Osteoblast (primary cell): ENCODE measurements at regions not wholly inside any gene's neighbourhood (a gene's known extent, or its start where the extent isn't known, plus 50 kb on each side); places are given as distances from the start of the nearest gene placed in this dataset.

Experiments used
- DNase-seq: peaks from one replicate; pipeline ENCODE4 v3.0.0; 2011; ENCODE audit warnings: low spot score, mixed read lengths; ENCODE audit not compliant: insufficient read length; ENCODE audit errors: missing footprints
- H2AFZ ChIP-seq: 2 replicates; pipeline ENCODE4 v1.6.0; 2011; ENCODE audit warnings: mild to moderate bottlenecking, low read length
- H3K27ac ChIP-seq: 2 replicates; pipeline ENCODE4 v1.5.1; 2011; ENCODE audit warnings: mild to moderate bottlenecking, low read depth, low read length, moderate library complexity
- H3K27me3 ChIP-seq: 2 replicates; pipeline ENCODE4 v1.6.0; 2012; ENCODE audit warnings: mild to moderate bottlenecking, control low read depth, inconsistent platforms, low read length, moderate library complexity; ENCODE audit not compliant: insufficient read depth
- H3K36me3 ChIP-seq: 2 replicates; pipeline ENCODE4 v1.5.1; 2011; ENCODE audit warnings: mild to moderate bottlenecking, low read length, control low read depth, moderate library complexity; ENCODE audit not compliant: insufficient read depth
- H3K4me1 ChIP-seq: 2 replicates; pipeline ENCODE4 v1.5.1; 2011; ENCODE audit warnings: mild to moderate bottlenecking, low read length, control low read depth, moderate library complexity; ENCODE audit not compliant: insufficient read depth
- H3K4me2 ChIP-seq: 2 replicates; pipeline ENCODE4 v1.6.0; 2011; ENCODE audit warnings: mild to moderate bottlenecking, low read length; ENCODE audit not compliant: insufficient read depth
- H3K4me3 ChIP-seq: fragments of 200-600 bp; sonication (generic); 3 replicates; pipeline ENCODE4 v1.5.1; 2012; ENCODE audit warnings: mild to moderate bottlenecking, low read length, inconsistent platforms; ENCODE audit not compliant: insufficient read depth
- H3K79me2 ChIP-seq: 2 replicates; pipeline ENCODE4 v1.6.0; 2012; ENCODE audit warnings: mild to moderate bottlenecking, low read length, control low read depth, inconsistent platforms; ENCODE audit not compliant: insufficient read depth
- H3K9me3 ChIP-seq: 2 replicates; pipeline ENCODE4 v1.5.1; 2011; ENCODE audit warnings: low read depth, low read length, control low read depth
- H4K20me1 ChIP-seq: 2 replicates; pipeline ENCODE4 v1.6.0; 2012; ENCODE audit warnings: mild to moderate bottlenecking, low read length, control low read depth; ENCODE audit not compliant: insufficient read depth
- CTCF ChIP-seq: IDR thresholded peaks from 2 replicates; pipeline ENCODE4 v1.5.1; 2011; ENCODE audit warnings: mild to moderate bottlenecking, low read depth, low read length, moderate library complexity; ENCODE audit errors: extremely low read depth

GRCh38 chr4:163949976-163950601 is 455.6 kb downstream of the TMA16 start:
- no peak overlapping the region for H3K4me3 ChIP-seq
- H3K9me3 ChIP-seq = no peaks in the 10 kb centered on the region
- H3K36me3 ChIP-seq = no peaks in the 10 kb centered on the region
- H3K4me1 ChIP-seq = no peaks in the 10 kb centered on the region
- H3K79me2 ChIP-seq = no peaks in the 10 kb centered on the region
- H2AFZ ChIP-seq = no peak overlapping the region
- TF ChIP-seq CTCF = no peak
- no peaks in the 10 kb centered on the region for H3K27me3 ChIP-seq
- no peaks in the 10 kb centered on the region for H4K20me1 ChIP-seq
- peak; percentile 0 for DNase-seq
- H3K27ac ChIP-seq = no peak overlapping the region
- H3K4me2 ChIP-seq = no peak overlapping the region

- H3K4me2 ChIP-seq = no peak overlapping the region
- no peak for DNase-seq
- no peaks in the 10 kb centered on the region for H3K27me3 ChIP-seq
- no peaks in the 10 kb centered on the region for H3K36me3 ChIP-seq
- H3K4me3 ChIP-seq = no peak overlapping the region
- no peak overlapping the region for H3K27ac ChIP-seq
- H3K9me3 ChIP-seq = no peaks in the 10 kb centered on the region
- no peaks in the 10 kb centered on the region for H4K20me1 ChIP-seq
- no peak overlapping the region for H2AFZ ChIP-seq
- H3K4me1 ChIP-seq = no peaks in the 10 kb centered on the region
- TF ChIP-seq CTCF = no peak
- H3K79me2 ChIP-seq = no peaks in the 10 kb centered on the region
These were observed 460.8 kb downstream of the TMA16 start for GRCh38 chr4:163955288-163955687.

GRCh38 chr4:163958751-163959150 is 464.3 kb downstream of the TMA16 start:
- no peak for DNase-seq
- no peaks in the 10 kb centered on the region for H4K20me1 ChIP-seq
- H3K4me3 ChIP-seq = no peak overlapping the region
- no peak overlapping the region for H3K27ac ChIP-seq
- no peak overlapping the region for H3K4me2 ChIP-seq
- peaks cover 4% of the 10 kb centered on the region for H3K9me3 ChIP-seq
- no peaks in the 10 kb centered on the region for H3K79me2 ChIP-seq
- no peaks in the 10 kb centered on the region for H3K36me3 ChIP-seq
- H3K27me3 ChIP-seq = no peaks in the 10 kb centered on the region
- no peaks in the 10 kb centered on the region for H3K4me1 ChIP-seq
- no peak overlapping the region for H2AFZ ChIP-seq
- TF ChIP-seq CTCF = no peak

- Histone ChIP-seq H3K27ac (no peak overlapping the region), H3K27me3 (no peaks in the 10 kb centered on the region), H4K20me1 (no peaks in the 10 kb centered on the region), H3K79me2 (no peaks in the 10 kb centered on the region), H3K36me3 (no peaks in the 10 kb centered on the region), H3K4me1 (no peaks in the 10 kb centered on the region), H3K4me2 (no peak overlapping the region), H3K9me3 (peaks cover 4% of the 10 kb centered on the region), H2AFZ (no peak overlapping the region), H3K4me3 (no peak overlapping the region)
- TF ChIP-seq CTCF = no peak
- DNase-seq = no peak
These were observed 465.4 kb downstream of the TMA16 start for GRCh38 chr4:163959932-163960331.
